Activated CD4-positive, alpha-beta T cell treated with anti-CD3 and anti-CD28 coated beads, Interleukin-2, amount 50 U/mL, for 4 hours (primary cell): ENCODE measurements at regions not wholly inside any gene's neighbourhood (a gene's known extent, or its start where the extent isn't known, plus 50 kb on each side); places are given as distances from the start of the nearest gene placed in this dataset.

Experiments used
- DNase-seq, 2 experiments: peaks; one replicate each; pipeline ENCODE4 v3.0.0-alpha.2; 2020

GRCh38 chr6:8780653-8781052 lies 345.3 kb upstream of the SLC35B3 start:
- DNase-seq = no peak

- DNase-seq = no peak
Measured at GRCh38 chr6:8764733-8765132, 329.4 kb upstream of the SLC35B3 start.

DNA sequence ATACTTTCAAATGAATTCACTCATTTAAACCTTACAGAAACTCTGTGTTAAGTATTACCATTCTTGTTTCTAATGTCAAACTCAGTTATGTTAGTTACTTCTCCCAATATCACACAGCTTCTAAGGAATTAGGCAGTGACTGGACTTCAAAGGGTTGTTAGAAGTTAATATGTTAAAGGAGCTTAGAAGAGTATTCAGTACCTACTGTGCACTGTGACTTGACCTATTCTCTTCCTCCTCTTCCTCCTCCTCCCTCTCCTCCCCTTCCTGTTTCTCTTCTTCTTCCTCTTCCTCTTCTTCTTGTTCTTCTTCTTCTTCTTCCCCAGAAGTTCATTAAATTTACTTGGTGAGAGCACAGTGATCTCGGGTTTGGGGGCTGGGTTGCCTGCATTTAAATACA lies 325.6 kb upstream of the SLC35B3 start:
- no peak for DNase-seq

- DNase-seq = no peak
Measured at GRCh38 chr6:8758412-8758811, 323.1 kb upstream of the SLC35B3 start.

GRCh38 chr6:8750627-8751026 lies 315.3 kb upstream of the SLC35B3 start:
- DNase-seq = no peak

- no peak for DNase-seq
Measured at GRCh38 chr6:8749465-8749864, 314.1 kb upstream of the SLC35B3 start.

DNA sequence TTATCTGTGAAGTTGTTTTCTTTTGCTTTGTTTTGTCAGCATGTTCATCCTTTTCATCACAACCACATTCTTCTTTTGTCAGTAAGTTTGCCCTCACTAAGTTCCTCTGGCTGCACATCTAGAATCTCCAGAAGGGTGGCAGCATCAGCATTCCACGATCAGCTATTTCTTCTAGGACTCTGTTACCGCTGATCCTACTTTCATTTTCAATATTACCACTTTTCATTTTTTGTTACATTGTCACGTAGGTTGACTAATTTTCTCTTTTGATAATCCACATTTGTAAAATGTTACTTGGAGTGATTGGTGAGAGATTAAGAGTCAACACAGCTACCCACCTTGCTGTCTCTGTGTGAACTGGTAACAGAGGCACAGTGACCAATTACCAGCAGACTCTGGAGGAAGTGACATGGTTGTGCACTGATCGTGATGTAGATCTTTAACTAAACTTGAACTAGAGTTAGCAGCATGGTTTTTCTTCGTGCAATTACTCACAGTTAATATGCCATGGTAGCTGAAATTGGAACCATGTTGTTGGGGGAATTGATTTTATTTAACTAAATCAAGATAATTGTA lies 307.9 kb upstream of the SLC35B3 start:
- no peak for DNase-seq

- no peak for DNase-seq
Measured at GRCh38 chr6:8739454-8739853, 304.1 kb upstream of the SLC35B3 start.

DNA sequence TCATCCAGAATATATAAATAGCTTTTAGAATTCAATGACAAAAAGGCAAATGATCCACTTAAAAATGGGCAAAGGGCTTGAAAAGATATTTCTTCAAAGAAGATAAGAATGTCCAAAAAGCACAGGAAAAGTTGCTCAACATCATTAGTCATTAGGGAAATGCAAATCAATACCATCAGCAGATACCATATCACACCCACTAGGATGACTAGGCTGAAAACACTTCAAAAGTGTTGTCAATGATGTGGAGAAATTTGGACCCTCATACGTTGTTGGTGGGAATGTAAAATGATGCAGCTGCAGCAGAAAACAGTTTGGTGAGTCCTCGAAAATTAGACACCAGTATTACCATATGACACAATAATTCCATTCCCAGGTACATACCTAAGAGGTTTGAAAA lies 303.6 kb upstream of the SLC35B3 start:
- no peak for DNase-seq

GRCh38 chr6:8736156-8736895 lies 301.0 kb upstream of the SLC35B3 start:
- DNase-seq = no peak

- no peak for DNase-seq
Measured at GRCh38 chr6:8733879-8734278, 298.5 kb upstream of the SLC35B3 start.

DNA sequence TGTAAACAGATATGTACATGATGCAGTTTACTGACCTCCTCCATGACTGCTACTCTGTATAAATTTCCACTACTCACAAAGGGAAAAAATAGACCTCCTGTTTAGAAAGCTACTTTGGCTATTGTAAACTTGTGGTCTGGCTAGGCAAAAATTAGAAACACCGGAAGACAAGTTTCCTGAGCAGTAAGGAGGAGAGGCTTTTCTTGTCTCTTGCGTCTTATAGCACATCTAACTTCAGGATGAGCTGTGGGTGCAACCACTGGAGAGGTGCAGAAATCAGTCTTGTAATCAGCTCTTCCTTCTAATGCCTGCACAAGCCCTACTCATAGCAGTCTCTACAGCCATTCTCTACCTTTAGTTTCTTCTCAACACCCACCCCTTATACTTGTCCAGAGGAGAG lies 296.5 kb upstream of the SLC35B3 start:
- DNase-seq = no peak

DNA sequence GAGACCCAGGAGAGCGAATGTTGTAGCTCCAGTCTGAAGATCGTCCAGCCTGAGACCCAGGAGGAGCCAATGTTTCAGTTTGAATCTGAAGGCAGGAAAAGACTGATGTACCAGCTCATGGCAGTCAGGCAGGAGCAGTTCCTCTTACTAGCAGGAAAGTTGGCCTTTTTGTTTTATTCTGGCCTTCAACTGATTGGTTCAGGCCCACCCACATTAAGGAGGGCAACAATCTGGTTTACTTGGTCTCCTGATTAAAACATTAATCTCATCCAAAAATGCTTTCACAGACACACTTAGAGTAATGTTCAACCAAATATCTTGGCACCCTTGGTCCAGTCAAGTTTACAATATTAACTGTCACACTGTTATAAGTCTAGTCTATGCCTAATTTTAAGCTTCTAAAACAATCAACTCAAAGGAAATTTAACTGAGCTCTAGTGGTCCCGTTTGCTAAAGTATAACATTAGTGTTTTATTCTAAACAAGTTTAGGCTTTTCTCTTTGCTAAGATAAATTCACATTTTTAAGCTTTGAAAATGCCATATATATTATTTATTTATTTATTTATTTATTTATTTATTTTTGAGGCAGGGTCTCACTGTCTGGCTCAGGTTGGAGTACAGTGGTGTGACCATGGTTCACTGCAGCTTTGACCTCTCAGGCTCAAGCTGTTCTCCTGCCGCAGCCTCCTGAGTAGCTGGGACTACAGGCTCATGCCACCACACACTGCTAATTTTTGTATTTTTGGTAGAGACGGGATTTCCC lies 275.5 kb upstream of the SLC35B3 start:
- DNase-seq = no peak

DNA sequence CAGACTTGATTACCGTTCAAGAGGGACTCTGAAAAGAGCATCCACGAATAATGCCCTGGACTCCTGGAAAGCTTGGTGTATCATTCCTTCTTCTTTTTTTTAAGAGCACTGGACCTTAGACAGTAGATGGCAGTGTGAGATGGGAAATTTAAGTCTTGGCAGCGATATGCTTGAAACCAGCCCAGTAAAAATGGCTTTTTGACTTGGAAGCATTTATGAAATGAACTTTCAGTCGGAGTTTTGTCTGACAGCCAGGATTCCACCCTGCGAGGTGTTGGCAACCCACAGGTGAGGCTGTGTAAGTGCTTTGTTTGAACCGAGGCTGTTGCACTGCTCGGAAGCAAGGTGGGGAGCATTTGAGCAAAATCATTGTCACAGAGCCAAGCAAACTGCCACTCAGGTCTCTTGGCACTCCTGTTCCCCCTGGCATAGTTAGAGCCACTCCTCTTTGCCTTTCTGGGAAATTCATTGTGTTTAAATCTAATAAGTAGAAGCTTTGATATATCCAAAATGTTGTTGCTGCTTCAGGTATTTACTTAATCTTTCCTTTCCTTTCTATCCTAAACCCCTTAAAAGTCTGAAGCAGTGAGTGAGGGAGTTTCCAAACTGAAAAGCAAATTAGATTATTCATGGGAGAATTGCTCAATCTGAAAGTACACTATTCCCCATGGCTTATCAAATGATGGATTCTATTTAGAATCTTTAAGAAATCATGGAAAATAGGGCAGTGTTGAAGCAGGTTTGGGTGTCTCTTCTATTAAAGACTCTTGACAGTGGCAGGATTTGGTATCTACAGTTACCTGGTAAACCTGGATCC lies 272.8 kb upstream of the SLC35B3 start:
- no peak for DNase-seq

GRCh38 chr6:8707369-8707768 lies 272.0 kb upstream of the SLC35B3 start:
- DNase-seq = no peak

DNA sequence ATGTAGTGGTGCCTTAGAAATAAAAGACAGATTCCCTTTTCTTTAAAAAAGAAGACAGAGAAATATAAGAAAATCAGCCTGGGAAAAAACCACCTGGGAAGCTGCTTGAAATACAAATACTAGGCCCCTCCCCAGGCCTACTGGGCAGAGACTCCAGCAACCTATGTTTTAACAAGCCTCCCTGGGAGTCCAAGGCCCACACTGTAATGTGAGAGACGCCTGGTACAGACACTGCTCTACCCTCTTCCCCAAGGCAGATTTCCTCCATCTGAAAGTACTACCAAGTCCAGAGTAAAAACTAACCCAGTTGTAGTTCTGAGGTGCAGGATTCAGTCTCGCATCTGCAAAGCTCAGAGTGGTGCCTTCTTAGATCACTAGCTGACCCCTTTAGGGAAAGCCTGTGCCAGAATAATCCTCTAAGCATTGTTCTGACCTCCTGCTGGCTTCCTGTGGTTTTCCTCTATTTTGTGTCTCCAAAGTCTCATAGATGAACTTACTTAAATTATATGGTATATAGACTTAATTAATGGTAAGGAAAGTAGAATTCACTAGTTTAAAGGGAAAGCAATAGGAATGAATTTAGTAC lies 270.2 kb upstream of the SLC35B3 start:
- DNase-seq = no peak

- no peak for DNase-seq
Measured at GRCh38 chr6:8703059-8703458, 267.7 kb upstream of the SLC35B3 start.

DNA sequence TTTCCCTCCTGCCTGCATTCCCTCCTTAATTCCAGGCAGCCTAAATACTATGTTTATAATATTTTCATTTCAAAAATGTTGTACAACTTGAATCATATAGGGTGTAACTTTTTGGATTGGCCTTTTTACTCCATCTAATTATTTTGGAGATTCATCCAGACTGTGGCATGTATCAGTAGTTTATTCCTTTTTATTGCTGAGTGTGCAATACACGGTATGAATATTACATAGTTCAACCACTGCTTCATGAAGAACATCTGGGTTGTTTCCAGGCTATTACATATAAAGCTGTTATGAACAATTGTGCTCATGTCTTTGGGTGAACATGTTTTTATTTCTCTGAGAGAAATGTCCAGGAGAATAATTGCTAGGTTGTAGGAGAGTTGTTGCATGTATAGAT lies 253.5 kb upstream of the SLC35B3 start:
- no peak for DNase-seq

DNA sequence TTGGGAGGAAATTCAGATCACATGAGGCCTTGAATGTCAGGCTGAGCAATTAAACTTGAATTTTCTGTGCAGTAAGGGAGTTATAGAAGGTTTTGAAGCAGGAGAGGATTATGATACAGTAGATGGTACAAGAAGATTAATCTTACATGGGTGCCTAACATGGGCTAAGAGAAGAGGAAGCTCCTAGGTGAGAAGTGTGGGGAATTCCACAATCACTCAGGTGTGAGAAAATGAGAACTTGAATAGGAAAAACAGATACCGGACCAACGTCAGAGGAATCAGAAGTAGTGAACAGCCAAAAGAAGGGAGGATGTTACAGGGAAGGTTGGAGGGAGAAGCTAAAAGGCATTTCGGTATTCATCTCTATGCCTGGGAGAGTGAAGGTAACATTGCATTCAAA lies 250.7 kb upstream of the SLC35B3 start:
- DNase-seq = no peak

DNA sequence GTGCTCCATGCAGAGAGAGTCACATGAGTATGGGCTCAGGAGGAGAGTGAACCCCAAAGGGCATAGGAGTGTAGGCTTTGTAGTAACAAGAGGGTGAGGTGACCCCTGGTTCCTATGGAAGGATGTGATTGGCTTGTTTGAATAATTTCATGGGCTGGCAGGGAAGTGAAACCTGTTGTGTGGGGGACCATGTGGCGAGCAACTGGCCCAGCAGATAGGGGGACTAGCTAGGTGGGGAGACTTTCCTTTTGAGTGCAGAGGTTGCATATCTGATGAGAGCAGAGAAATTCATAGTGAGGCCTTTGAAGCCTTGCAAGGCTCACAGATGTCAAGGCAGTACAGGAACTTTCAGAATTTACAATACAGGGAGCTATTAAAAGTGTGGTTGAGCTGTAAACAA lies 247.9 kb upstream of the SLC35B3 start:
- no peak for DNase-seq

GRCh38 chr6:8679823-8680222 lies 244.5 kb upstream of the SLC35B3 start:
- no peak for DNase-seq

- no peak for DNase-seq
Measured at GRCh38 chr6:8678466-8678865, 243.1 kb upstream of the SLC35B3 start.

- DNase-seq = no peak
Measured at GRCh38 chr6:8674126-8674525, 238.8 kb upstream of the SLC35B3 start.
